ENCODE measurements at regions not wholly inside any gene's neighbourhood (a gene's known extent, or its start where the extent isn't known, plus 50 kb on each side); places are given as distances from the start of the nearest gene placed in this dataset.

GRCh38 chr10:104576611-104577010, 64.5 kb upstream of the SORCS3 start:
- DNase-seq (ENCODE audit: low read depth in 2 of 2) = no peak

- no peak for DNase-seq (ENCODE audit: low read depth in 2 of 2)
Observed at GRCh38 chr10:104577163-104577562, 63.9 kb upstream of the SORCS3 start.

DNA sequence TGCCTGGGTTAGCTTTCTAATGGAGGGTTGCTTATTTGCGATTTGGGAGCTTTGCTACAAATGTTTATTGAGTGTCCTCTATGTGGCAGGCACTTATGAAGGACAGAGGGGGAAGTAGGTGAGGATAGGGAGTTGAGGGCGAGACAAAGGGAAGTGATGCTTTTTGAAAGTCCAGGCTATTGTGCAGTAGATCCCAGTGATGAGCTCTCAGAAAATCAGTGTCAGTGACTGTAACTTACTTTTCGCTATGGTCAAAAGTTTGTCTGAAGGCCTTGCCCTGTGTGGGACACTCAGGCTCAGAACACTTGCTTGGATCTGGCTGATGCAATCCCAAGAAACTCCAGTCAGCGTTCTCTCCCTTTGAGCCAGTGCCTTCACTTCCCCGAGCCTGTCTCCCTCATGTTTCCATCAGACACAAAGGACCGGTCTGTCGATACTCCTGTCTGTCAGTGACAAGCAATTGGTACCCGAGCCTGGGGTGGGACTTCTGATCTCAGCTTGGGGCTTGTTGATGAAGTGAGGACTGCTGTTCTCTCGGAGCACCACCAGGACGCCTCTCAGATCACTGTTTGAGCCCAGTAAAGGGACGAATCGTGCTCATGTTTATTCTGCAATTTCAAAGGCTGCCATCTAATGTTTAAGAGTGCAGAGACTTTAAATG, 63.1 kb upstream of the SORCS3 start:
- no peak for DNase-seq (ENCODE audit: low read depth in 2 of 2)

DNA sequence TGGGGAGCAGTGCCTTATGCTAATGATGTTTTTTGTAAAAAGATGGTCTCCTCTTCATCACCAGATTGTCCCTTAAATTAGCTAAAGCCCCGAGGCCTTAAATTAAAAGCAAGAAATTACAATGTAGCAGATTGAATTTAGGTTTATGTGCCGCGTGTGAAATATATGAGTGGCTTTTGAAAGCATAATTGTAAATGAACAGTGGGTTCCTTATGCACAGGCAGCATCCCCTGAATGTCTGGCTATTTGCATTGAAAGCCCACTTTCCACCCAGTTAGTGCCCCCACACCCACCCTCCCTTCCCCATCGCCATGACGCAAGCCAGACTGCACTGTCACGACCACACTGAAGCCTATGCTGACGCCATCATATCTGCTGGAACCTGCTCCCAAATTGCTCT, 62.4 kb upstream of the SORCS3 start:
- no peak for DNase-seq (ENCODE audit: low read depth in 2 of 2)

GRCh38 chr10:104579136-104579535, 62.0 kb upstream of the SORCS3 start:
- no peak for DNase-seq (ENCODE audit: low read depth in 2 of 2)

GRCh38 chr10:104580321-104580720, 60.8 kb upstream of the SORCS3 start:
- DNase-seq (ENCODE audit: low read depth in 2 of 2) = no peak

DNA sequence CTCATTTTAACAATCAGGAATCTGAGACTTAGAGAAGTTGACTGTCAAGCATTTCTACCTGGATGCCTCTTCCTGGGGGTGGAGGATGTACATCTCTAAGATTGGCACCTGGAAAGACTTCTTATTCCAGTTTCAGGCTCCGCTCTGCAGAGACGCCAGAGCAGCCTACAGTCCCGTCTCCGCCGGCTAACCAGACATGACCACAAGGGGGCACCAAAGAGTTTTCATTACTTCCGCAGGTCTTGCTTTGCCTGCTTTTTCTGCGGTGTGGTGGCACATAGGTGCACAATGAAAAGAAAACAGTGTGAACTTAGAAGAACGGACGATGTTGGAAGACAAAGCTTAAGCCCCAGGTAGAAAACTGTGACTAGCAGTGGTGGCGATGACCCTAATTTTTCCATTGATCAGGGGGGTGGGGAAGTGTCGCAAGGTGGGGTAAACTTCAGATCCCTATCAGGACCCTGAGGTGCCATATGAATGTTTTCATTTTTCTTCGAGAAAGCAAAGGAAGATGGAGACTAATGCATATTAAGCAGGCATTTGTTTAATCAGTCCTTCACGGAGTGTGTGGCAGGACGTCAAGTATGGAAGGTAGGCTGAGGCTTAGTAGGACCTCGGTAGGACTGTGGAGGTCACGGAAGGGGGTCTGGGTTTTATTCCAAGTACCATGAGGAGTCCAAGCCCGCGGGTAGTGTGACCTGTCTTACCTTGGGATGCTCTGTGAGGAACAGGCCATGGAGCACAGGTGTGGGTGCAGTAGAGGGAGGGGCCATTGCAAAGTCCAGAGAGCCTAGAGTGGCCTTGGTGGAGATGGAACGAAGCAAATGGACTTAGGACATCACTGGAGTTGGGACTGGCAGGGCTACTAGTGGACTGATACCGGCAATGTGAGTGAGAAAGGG, 60.1 kb upstream of the SORCS3 start:
- peak; percentile 39 for DNase-seq (ENCODE audit: low read depth in 2 of 2)

DNA sequence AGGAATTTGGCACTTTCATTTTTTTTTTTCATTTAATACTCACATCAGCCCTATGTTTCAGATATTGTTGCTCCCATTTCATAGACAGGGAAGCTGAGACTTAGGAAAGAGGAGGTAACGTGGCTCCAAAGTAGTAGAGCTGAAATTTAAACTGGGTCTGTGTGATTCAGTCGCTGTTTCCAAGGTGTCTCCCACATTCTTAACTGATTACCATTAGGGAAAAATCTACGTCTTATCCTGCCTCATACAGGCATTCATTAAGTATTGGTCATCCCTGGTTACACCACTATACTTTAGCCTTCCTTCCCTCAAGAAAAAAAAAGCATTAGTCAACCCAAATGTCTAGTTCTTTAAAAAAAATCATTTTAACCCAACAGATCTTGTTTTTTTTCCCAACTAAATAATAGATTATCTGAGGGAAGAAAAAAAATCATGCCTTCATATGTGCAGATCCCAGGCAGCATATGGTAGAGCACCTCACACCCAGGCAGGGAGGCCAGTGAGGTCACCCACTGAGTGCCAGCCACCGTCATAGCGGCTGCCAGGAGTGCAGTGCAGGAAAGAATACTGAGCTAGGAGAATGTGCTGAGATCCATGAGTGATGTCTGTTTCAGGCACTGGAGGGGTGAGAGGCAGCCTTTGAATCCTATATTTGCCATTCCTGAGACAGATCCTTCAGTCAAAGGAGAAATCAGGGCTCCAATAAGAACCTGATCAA, 59.0 kb upstream of the SORCS3 start:
- DNase-seq (ENCODE audit: low read depth in 2 of 2) = no peak

DNA sequence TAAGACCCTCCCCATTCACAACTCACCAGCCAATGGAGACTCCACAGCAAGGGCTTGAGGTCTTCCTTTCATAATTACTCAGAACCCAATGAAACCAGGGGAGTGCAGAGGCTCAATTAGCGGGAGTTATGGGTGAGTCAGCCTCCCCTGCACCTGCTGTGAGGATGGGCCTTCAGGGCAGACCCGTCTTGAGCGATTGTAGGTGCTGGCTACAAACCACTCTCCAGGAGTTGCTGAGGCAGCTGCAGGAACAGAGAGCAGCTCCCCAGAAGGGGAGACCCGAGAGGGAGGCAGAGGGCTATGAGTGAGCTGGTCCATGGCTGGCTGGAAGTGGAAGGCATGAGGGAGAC, 58.5 kb upstream of the SORCS3 start:
- DNase-seq (ENCODE audit: low read depth in 2 of 2) = no peak

GRCh38 chr10:104582966-104583365, 58.1 kb upstream of the SORCS3 start:
- no peak for DNase-seq (ENCODE audit: low read depth in 2 of 2)

DNA sequence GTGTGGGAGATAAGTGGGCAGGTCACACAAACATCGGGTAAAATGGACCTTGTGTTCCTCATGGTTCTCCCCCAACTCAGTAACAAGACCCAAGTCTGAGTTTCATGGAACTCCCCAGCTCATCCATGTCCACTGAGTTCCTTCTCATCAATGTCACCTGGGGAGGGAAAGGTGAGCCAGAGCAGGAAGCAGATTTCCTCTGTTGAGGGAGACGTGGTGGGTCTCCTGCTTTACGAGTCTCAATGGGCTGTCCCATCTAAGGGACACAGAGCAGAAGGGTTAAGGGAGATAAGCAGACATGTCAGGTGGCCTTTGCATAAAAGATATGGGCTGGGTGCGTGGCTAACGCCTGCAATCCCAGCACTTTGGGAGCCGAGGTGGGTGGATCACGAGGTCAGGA, 56.5 kb upstream of the SORCS3 start:
- no peak for DNase-seq (ENCODE audit: low read depth in 2 of 2)

DNA sequence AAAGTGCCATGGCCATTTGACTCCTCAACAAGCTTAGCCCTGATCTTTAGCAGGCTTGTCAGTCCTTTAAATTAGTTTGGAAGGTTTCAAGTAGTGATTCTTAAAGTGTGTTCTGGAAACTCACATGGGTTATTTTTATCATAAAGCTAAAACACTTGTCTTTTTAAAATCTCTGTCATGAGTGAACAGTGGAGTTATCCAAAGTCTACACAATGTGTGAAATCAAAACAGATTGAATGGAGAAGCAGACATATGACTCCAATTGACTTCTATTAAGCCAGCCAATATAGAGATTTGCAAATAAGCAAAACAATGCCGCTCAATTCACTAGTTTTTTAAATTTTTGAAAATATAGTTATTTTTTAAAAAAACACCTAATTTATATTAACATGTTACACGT, 53.3 kb upstream of the SORCS3 start:
- no peak for DNase-seq (ENCODE audit: low read depth in 2 of 2)

GRCh38 chr10:104589431-104589830, 51.7 kb upstream of the SORCS3 start:
- DNase-seq (ENCODE audit: low read depth in 2 of 2) = no peak

DNA sequence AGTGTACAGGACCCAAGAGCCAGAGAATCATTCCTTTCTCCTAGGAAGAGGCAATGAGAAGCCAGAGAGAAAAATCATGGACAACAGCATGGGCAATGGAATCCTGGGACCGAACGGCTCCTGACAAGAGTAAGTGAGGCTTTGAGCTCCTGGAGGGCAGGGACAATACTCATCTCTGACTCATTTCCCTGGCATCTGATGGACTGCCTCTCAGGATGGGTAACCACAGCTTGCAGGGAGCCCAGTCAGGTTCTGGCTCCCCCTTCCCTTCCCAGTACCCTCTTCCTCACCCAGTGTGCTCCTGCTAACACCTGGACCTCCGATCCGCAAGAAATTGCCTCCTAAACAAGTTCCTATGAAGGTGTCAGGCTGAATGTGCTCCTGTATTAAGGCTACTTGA, 51.2 kb upstream of the SORCS3 start:
- DNase-seq (ENCODE audit: low read depth in 2 of 2) = no peak

Measured in activated CD8-positive, alpha-beta memory T cell treated with anti-CD3 and anti-CD28 coated beads for 4 hours (primary cell).